HG03066 (cell line): ENCODE measurements at regions not wholly inside any gene's neighbourhood (a gene's known extent, or its start where the extent isn't known, plus 50 kb on each side); places are given as distances from the start of the nearest gene placed in this dataset.
"Not testable (repeated sequence)": the region's sequence is repeated elsewhere in the genome, so short reads cannot be mapped to it uniquely, and the experiment has no call there.

Experiments used
- ATAC-seq: cut with Tn5 transposase; IDR thresholded peaks from one replicate; pipeline ENCODE4 v1.9.1; 2021; ENCODE audit warnings: low read depth; ENCODE audit not compliant: unreplicated experiment

GRCh38 chr3:101995371-101996046 lies 146.2 kb downstream of the NFKBIZ start:
- no peak for ATAC-seq

GRCh38 chr3:101996832-101997231 lies 147.5 kb downstream of the NFKBIZ start:
- no peak for ATAC-seq

- no peak for ATAC-seq
These were observed 149.1 kb downstream of the NFKBIZ start for GRCh38 chr3:101998256-101998926.

GRCh38 chr3:101999177-101999779 lies 150.0 kb downstream of the NFKBIZ start:
- no peak for ATAC-seq

- no peak for ATAC-seq
These were observed 151.4 kb downstream of the NFKBIZ start for GRCh38 chr3:102000620-102001209.

- ATAC-seq = no peak
These were observed 152.7 kb downstream of the NFKBIZ start for GRCh38 chr3:102002056-102002455.

GRCh38 chr3:102004561-102004960 lies 155.2 kb downstream of the NFKBIZ start:
- no peak for ATAC-seq

GRCh38 chr3:102005551-102005950 lies 156.2 kb downstream of the NFKBIZ start:
- ATAC-seq = no peak

GRCh38 chr3:102006812-102007485 lies 157.6 kb downstream of the NFKBIZ start:
- ATAC-seq = no peak

- ATAC-seq = not testable (repeated sequence)
These were observed 159.1 kb downstream of the NFKBIZ start for GRCh38 chr3:102008436-102008835.

GRCh38 chr3:102016417-102016816 lies 167.1 kb downstream of the NFKBIZ start:
- ATAC-seq = no peak

- ATAC-seq = no peak
These were observed 168.5 kb downstream of the NFKBIZ start for GRCh38 chr3:102017784-102018183.

GRCh38 chr3:102018551-102018950 lies 169.2 kb downstream of the NFKBIZ start:
- no peak for ATAC-seq

- ATAC-seq = no peak
These were observed 171.4 kb downstream of the NFKBIZ start for GRCh38 chr3:102020735-102021134.

- no peak for ATAC-seq
These were observed 175.1 kb downstream of the NFKBIZ start for GRCh38 chr3:102024270-102024904.

- no peak for ATAC-seq
These were observed 176.4 kb downstream of the NFKBIZ start for GRCh38 chr3:102025606-102026270.

- no peak for ATAC-seq
These were observed 177.3 kb downstream of the NFKBIZ start for GRCh38 chr3:102026656-102027055.

GRCh38 chr3:102030661-102031060 lies 181.3 kb downstream of the NFKBIZ start:
- no peak for ATAC-seq

- no peak for ATAC-seq
These were observed 182.5 kb downstream of the NFKBIZ start for GRCh38 chr3:102031834-102032233.
